DOHH2 (cell line): ENCODE measurements at regions not wholly inside any gene's neighbourhood (a gene's known extent, or its start where the extent isn't known, plus 50 kb on each side); places are given as distances from the start of the nearest gene placed in this dataset.

Experiments used
- H3F3A ChIP-seq: fragments of 200-600 bp; sonication (generic), shearing (Covaris generic); 2 replicates; pipeline ENCODE4 v1.6.0; 2016; ENCODE audit warnings: antibody characterized with exemption, mild to moderate bottlenecking; ENCODE audit not compliant: control insufficient read depth, insufficient read depth
- H3K27ac ChIP-seq: fragments of 200-600 bp; sonication (generic); 2 replicates; pipeline ENCODE4 v1.5.1; 2014; ENCODE audit warnings: low read depth, mild to moderate bottlenecking, low read length, moderate library complexity
- H3K27me3 ChIP-seq: fragments of 200-600 bp; sonication (generic); 2 replicates; pipeline ENCODE4 v1.6.1; 2014; ENCODE audit warnings: mild to moderate bottlenecking, low read length, mixed read lengths; ENCODE audit not compliant: control insufficient read depth
- H3K36me3 ChIP-seq: fragments of 200-600 bp; sonication (generic); 2 replicates; pipeline ENCODE4 v1.6.1; 2014; ENCODE audit warnings: mild to moderate bottlenecking, low read length, moderate library complexity, mixed read lengths; ENCODE audit not compliant: control insufficient read depth
- H3K4me1 ChIP-seq: fragments of 200-600 bp; sonication (generic); 2 replicates; pipeline ENCODE4 v1.6.1; 2014; ENCODE audit warnings: mild to moderate bottlenecking, low read length, mixed read lengths; ENCODE audit not compliant: control insufficient read depth
- H3K4me2 ChIP-seq: fragments of 200-600 bp; sonication (generic); 2 replicates; pipeline ENCODE4 v1.6.0; 2014; ENCODE audit warnings: mild to moderate bottlenecking, low read length, moderate library complexity
- H3K4me3 ChIP-seq: fragments of 200-600 bp; sonication (generic); 2 replicates; pipeline ENCODE4 v1.5.1; 2014; ENCODE audit warnings: mild to moderate bottlenecking, low read length, mixed read lengths
- H3K79me2 ChIP-seq: fragments of 200-600 bp; sonication (generic); 2 replicates; pipeline ENCODE4 v1.6.1; 2014; ENCODE audit warnings: mild to moderate bottlenecking, low read length, mixed read lengths; ENCODE audit not compliant: control insufficient read depth
- H3K9me2 ChIP-seq: fragments of 200-600 bp; sonication (generic); replicated peaks from 2 replicates; pipeline ENCODE4 v1.6.1; 2014; ENCODE audit warnings: mild to moderate bottlenecking, low read length, mixed read lengths; ENCODE audit not compliant: control insufficient read depth
- H3K9me3 ChIP-seq: fragments of 200-600 bp; sonication (generic); 2 replicates; pipeline ENCODE4 v1.6.1; 2014; ENCODE audit warnings: antibody characterized with exemption, low read length, mixed read lengths; ENCODE audit not compliant: control insufficient read depth, insufficient read depth
- H4K20me1 ChIP-seq: fragments of 200-600 bp; sonication (generic); 2 replicates; pipeline ENCODE4 v1.6.0; 2014; ENCODE audit warnings: low read depth, mild to moderate bottlenecking, antibody characterized with exemption, low read length, moderate library complexity; ENCODE audit not compliant: control insufficient read depth, insufficient read depth
- EZH2phosphoT487 ChIP-seq: fragments of 200-600 bp; sonication (generic); IDR thresholded peaks from 2 replicates; pipeline ENCODE4 v1.6.1; 2017; ENCODE audit warnings: borderline replicate concordance, mild to moderate bottlenecking, antibody characterized with exemption, low read length, moderate library complexity, mixed read lengths
- TF ChIP-seq, protein P1 (sequence below): fragments of 200-600 bp; sonication (generic); IDR thresholded peaks from one replicate; pipeline ENCODE4 v1.5.1; 2014; ENCODE audit warnings: antibody characterized with exemption, mild to moderate bottlenecking, low read depth, low read length; ENCODE audit not compliant: poor library complexity, severe bottlenecking

GRCh38 chr2:58341047-58341446 is 99.9 kb upstream of the FANCL start:
- H3K4me2 ChIP-seq = no peak overlapping the region
- TF ChIP-seq, protein P1, sequence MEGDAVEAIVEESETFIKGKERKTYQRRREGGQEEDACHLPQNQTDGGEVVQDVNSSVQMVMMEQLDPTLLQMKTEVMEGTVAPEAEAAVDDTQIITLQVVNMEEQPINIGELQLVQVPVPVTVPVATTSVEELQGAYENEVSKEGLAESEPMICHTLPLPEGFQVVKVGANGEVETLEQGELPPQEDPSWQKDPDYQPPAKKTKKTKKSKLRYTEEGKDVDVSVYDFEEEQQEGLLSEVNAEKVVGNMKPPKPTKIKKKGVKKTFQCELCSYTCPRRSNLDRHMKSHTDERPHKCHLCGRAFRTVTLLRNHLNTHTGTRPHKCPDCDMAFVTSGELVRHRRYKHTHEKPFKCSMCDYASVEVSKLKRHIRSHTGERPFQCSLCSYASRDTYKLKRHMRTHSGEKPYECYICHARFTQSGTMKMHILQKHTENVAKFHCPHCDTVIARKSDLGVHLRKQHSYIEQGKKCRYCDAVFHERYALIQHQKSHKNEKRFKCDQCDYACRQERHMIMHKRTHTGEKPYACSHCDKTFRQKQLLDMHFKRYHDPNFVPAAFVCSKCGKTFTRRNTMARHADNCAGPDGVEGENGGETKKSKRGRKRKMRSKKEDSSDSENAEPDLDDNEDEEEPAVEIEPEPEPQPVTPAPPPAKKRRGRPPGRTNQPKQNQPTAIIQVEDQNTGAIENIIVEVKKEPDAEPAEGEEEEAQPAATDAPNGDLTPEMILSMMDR = no peak
- TF ChIP-seq EZH2phosphoT487 = no peak
- no peaks in the 10 kb centered on the region for H3K4me1 ChIP-seq
- no peaks in the 10 kb centered on the region for H3K27me3 ChIP-seq
- no peak overlapping the region for H3K4me3 ChIP-seq
- no peaks in the 10 kb centered on the region for H3K9me3 ChIP-seq
- H3F3A ChIP-seq = no peaks in the 10 kb centered on the region
- no peaks in the 10 kb centered on the region for H3K79me2 ChIP-seq
- no peaks in the 10 kb centered on the region for H4K20me1 ChIP-seq
- no peak overlapping the region for H3K27ac ChIP-seq
- no peaks in the 10 kb centered on the region for H3K9me2 ChIP-seq
- no peaks in the 10 kb centered on the region for H3K36me3 ChIP-seq

GRCh38 chr2:58339548-58340243 is 98.6 kb upstream of the FANCL start:
- Histone ChIP-seq H3K4me3 (no peak overlapping the region), H3K27me3 (no peaks in the 10 kb centered on the region), H3K36me3 (no peaks in the 10 kb centered on the region), H3K79me2 (no peaks in the 10 kb centered on the region), H4K20me1 (no peaks in the 10 kb centered on the region), H3K27ac (no peak overlapping the region), H3K9me2 (no peaks in the 10 kb centered on the region), H3K4me2 (no peak overlapping the region), H3K9me3 (no peaks in the 10 kb centered on the region), H3K4me1 (no peaks in the 10 kb centered on the region), H3F3A (no peaks in the 10 kb centered on the region)
- TF ChIP-seq, protein P1 = no peak

DNA sequence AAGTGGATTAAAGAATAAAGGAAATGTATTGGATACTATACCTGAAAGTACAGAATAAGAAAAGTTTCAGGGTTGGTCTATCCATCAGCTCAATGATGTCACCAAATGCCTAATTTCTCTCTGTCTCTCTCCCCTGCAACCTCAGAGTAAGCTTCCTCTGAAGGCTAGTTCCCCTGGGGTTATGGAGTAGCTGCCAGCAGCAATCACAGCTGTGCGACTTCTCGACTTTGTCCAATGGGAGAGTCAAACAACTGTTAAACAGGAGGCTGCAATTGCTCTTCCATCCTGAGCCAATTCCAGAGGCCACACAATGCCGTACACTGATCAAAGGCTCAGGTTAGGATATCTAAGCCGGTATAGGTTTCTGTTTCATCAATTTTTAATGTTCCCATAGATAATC is 95.3 kb upstream of the FANCL start:
- no peaks in the 10 kb centered on the region for H3K4me1 ChIP-seq
- TF ChIP-seq EZH2phosphoT487 = no peak
- TF ChIP-seq, protein P1 = no peak
- no peaks in the 10 kb centered on the region for H3K36me3 ChIP-seq
- no peak overlapping the region for H3K27ac ChIP-seq
- no peaks in the 10 kb centered on the region for H3K27me3 ChIP-seq
- H4K20me1 ChIP-seq = no peaks in the 10 kb centered on the region
- no peaks in the 10 kb centered on the region for H3K9me2 ChIP-seq
- H3K79me2 ChIP-seq = no peaks in the 10 kb centered on the region
- no peaks in the 10 kb centered on the region for H3K9me3 ChIP-seq
- no peak overlapping the region for H3K4me3 ChIP-seq
- H3K4me2 ChIP-seq = no peak overlapping the region
- H3F3A ChIP-seq = no peaks in the 10 kb centered on the region
